GM23248 (cell line): ENCODE measurements at regions not wholly inside any gene's neighbourhood (a gene's known extent, or its start where the extent isn't known, plus 50 kb on each side); places are given as distances from the start of the nearest gene placed in this dataset.

Source experiments
- EZH2 ChIP-seq: fragments of 200-600 bp; sonication (generic); IDR thresholded peaks from 2 replicates; pipeline ENCODE4 v1.6.1; 2018; ENCODE audit warnings: antibody characterized with exemption, mild to moderate bottlenecking; ENCODE audit not compliant: insufficient read depth, poor library complexity, severe bottlenecking
- EZH2phosphoT487 ChIP-seq: fragments of 200-600 bp; sonication (generic); IDR thresholded peaks from 2 replicates; pipeline ENCODE4 v1.6.1; 2018; ENCODE audit warnings: antibody characterized with exemption, moderate library complexity, mild to moderate bottlenecking, low read depth; ENCODE audit not compliant: insufficient read depth

DNA sequence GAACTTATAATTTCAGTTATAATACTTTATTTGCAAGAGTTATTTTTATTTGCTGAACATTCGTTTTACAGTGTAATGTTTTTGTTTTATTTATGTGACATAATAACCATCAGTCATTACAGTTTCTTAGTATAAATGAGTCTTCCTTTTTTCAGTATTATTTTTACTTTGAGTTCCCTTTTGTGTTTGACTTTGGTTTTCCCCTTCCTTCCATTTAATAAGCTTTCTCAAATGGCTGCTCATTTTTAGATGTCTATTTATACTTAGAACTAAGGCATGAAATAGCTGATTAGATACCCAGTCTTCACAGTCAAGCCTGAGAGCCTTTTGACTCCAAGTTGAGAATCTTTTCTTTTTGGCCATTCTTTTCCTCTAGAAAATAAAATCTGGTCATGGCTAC lies 404.5 kb downstream of the LRFN5 start:
- no peak for TF ChIP-seq EZH2
- no peak for TF ChIP-seq EZH2phosphoT487
